Glomerular visceral epithelial cell (primary cell): ENCODE measurements at regions not wholly inside any gene's neighbourhood (a gene's known extent, or its start where the extent isn't known, plus 50 kb on each side); places are given as distances from the start of the nearest gene placed in this dataset.
A peak's percentile ranks its signal among the peaks of the same experiment; 100 is the strongest.

Experiments used
- DNase-seq: peaks from one replicate; pipeline ENCODE4 v3.0.0-alpha.2; 2016; ENCODE audit errors: extremely low spot score

DNA sequence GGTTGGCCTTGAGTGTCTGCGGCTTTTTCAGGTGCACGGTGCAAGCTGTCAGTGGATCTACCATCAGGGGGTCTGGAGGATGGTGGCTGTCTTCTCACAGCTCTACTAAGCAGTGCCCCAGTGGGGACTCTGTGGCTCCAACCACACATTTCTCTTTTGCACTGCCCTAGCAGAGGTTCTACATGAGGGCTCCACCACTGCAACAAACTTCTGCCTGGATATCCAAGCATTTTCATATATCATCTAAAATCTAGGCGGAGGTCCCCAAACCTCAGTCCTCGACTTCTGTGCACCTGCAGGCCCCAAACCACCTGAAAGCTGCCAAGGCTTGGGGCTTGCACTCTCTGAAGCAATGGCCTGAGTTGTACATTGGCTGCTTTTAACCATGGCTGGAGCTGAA, 601.5 kb downstream of the MTRR start:
- no peak for DNase-seq

DNA sequence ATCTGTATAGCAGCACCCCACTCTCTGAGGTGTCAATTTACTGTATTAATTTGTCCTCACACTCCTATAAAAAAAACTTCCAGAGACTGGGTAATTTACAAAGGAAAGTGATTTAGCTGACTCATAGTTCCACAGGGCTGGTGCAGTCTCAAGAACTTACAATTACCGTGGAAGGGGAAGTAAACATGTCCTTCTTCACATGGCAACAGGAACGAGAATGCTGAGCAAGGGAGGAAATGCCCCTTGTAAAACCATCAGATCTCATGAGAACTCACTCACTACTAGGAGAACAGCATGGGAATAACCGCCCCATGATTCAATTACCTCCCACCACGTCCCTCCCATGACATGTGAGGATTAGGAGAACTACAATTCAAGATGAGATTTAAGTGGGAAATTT, 602.6 kb downstream of the MTRR start:
- DNase-seq = no peak

DNA sequence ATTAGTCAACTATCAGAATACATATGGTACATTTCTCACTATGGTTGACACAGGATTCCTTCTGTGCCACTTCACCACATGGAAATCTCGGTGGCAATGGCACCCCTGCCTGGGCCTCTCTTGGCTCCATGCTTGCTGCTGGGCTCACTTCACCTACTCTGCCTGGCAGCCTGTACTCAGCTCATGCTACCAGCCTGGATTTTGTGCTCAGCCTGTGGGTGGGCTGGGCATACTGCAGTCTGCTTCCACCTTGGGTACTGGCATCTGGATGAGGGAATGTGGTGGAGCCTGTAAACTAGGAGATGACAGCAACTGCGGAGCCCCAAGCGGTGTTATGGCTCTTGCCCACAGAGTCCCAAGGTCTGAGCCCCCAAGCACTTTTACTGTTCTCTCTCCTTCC, 604.1 kb downstream of the MTRR start:
- no peak for DNase-seq

DNA sequence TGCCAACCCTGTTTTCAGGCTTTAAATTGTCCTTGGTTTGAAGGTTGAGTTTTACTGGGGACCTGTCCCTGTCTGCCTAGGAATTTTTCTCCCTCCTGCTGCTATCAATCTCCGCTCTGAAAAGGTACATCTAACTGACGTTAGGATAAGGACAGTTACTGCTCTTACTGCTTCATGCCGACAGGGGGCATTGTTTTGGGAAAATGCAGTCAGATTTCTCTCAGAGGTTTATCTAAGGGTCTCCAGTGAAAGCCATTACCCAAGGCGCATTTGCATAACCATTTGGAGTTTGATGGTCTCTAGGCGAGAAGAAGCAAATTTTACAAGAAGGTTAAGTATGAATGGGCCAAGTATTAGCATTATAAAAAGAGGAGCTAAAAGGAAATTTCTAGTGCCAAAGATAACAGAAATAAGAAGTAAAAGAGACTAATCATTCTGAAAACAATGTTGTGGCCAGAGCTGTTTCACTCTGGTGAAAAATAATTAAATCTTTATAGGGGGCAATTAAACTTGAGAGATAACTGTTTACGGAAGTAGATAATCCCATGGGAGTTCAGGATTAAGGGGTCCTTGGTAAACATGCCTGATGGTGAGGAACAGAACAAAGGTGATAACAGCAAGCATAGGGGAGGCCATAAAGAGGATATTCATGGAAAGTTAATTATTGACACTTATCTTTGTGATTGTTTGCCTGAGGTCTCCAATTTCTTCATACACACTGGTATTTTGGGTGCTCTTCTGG, 605.0 kb downstream of the MTRR start:
- DNase-seq = no peak

DNA sequence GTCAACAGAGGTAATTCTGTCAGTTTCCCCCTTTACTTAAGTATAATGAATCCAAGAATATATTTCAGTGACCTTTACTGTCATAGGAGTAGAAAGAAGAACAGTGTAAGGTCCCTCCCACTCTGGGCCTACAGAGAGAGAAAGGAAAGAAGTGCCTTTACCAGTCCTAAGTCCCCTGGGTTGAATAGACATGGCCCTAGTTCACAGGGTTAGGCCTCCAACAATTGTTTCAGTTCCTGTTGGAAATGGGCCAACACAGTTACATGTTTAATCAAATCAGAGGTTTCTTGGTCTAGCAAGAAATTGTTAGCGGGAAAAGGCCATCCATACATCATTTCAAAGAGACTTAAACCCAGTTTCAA, 605.6 kb downstream of the MTRR start:
- DNase-seq = no peak

DNA sequence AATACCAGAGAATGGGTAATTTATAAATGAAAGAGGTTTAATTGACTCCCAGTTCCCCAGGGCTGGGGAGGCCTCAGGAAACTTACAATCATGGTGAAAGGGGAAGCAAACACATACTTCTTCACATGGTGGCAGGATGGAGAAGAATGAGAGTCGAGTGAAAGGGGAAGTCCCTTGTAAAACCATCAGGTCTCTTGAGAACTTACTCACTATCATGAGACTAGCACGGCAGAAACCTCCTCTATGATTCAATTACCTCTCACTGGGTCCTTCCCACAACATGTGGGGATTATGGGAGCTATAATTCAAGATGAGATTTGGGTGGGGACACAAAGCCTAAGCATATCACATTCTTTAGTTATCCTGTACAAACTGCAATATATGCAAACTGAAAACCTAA, 609.4 kb downstream of the MTRR start:
- DNase-seq = no peak

DNA sequence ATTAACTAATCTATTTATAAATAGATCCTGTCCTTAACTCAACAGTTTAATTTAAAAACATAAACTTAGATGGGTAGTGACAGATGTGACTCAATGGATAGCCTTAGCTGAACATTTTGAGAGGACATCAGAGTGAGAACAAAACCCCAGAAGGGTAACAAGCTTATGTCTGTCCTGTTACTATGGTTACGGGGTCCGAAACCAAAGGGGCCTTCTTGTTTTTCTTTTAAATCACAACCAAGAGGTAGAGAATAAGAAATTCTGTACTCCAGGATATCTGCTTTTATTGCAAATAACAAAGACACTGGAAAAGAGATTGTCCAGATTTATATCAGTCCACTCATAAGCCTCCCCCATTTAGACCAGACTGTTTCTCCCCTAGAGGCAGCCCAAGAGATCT, 612.1 kb downstream of the MTRR start:
- no peak for DNase-seq

DNA sequence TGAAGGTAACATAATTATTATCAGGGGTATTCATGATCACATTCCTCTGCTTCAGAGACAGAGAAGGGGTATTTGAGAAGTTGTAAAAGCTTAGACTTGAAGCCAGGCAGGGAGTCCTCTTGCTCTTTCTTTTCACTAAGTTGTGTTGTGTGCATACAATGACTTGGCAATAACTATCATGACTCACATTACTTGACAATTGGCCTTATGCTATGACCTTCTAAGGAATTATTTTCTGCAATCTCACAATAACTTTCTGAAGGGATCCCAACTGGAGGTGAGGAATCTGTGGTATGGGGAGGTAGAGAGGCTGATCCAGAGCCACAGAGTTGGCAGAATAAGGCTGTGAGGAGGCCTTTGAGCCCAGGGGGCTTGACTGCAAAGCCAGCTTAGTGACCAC, 622.3 kb downstream of the MTRR start:
- no peak for DNase-seq

DNA sequence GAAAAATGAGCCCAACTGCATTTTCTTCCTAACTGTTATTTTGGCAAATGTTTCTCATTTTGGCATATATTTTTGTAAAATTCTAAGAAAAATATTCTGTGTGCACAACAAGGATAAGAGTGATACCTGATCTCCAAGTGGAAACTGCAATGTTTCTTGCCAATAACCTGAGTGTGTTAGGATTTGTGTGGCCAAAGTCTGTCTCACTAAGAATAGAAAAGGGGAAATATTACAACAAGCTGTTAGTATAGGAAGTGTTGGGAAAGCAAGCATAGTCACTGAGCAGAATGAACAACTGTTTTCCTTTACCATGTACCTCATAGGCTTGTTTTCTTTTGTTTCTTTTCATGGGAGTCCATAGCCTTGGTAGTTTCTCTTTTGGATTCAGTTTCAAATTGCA, 624.2 kb downstream of the MTRR start:
- DNase-seq = no peak

DNA sequence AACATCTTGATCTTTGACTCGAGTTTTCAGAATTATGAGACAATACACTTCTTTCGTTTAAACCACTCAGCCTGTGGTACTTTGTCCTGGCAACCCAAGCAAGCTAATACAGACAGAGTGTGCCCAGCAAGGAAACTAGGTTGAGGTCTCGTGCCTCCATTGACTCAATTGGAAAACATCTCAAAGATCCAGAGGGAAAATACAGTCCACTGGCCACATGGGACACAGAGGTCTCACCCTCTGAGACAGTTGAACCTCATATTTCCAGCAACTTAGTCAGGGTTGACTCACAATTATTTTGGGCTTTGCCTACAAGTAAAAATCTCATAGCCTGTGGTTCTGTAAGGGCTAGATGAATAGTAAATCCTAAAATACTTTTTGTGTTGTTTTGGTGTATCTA, 631.5 kb downstream of the MTRR start:
- DNase-seq = no peak

DNA sequence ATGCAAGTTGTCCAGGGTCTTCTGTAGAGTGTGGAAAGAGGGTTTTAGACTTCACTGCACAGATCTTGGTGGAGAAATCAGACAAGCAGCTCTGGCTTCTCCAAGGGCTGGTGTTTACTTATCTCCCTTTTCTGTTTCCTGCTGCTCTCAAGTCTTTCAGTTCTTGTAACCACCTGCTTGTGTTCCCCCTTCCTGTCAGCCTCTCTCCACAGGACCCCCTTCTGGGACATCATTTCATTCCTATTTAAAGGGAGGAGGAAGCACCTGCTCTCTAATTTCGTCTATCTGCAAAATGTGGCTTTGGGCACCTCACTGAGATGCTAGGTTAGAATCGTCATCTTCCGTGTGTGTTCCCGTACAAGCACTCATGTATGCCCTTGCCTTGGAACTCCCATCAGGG, 636.2 kb downstream of the MTRR start:
- DNase-seq = no peak

DNA sequence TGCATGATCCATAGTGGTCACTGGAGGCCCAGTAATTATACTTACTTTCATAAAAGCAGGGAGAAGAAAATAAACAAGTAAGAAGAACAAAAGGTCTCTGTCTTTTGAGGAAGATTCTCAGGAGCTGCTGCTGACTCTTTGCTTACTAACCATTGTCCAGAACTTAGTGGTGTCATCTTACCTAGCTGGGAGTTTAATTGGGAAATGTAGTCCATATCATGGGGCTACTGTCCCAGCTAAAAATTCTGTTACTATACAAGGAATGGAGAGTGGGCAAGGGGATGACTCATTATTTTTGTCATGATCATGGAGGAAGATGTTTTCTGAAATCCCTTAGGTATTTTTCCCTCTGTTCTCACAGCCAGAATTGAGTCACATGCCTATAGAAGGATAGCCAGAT, 639.3 kb downstream of the MTRR start:
- no peak for DNase-seq

DNA sequence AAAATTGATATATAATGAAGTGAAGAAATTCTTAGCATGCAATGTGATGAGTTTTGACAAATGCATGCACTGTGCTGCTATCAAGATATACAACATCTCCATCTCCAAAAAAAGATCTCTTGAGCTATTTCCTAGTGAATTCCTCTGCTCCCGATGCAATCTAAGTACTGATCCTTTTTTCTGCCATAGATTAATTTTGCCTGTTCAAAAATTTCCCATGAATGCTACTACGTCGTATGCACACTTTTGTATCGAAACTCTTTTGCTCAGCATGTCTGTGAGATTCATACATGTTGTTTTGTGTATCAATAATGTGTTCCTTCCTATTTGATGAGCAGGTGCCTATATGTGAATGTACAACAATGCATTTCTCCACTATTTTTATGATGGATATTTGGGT, 647.4 kb downstream of the MTRR start:
- no peak for DNase-seq

DNA sequence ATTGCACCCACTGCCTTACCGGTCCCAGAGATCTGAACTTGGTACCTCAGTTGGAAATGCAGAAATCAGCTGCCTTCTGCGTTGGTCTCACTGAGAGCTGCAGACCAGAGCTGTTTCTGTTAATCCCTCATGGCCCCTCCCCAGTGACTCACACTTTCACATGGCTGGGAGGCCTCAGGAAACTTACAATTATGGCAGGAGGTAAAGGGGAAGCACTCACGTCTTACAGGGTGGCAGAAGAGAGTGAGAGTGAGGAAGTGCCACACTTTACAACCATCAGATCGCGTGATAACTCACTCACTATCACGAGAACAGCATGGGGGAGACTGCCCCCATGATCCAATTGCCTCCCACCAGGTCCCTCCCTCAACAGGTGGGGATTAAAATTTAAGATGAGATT, 648.5 kb downstream of the MTRR start:
- peak; percentile 9 for DNase-seq

DNA sequence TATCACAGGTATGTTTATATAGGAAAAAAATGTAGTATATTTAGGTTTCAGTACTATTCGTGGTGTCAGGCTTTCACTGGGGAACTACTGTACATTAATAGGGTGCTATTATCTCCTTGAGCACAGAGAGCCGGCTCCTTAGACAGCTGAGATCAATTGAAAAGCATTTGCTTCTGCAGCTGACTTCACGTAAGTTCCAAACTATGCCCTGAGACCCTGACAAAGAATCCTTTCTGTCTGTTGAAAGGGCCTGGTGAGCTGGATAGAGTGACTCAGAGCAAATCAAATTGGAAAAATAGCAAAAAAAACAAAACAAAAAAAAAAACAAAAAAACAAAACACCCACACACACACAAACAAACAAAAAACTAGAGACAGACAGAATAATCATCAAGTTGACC, 652.0 kb downstream of the MTRR start:
- DNase-seq = no peak

DNA sequence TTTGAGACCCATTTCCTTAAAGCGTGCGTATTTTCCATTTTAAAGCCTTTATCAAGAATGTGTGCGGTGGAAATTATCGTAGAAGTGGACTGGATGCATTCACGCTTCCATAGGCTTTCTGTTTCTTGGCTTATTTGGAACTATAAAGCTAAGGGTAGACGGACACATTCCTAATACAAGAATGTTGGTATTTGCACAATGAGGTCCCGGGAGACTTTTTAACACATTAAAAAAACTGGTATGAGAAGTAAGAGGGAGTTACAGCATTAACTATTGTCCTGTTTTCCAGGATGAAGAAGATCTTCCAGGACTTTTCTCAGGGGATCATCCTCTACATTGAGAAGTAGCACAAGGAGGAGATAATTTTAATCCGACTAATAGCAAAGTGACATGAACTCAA, 653.0 kb downstream of the MTRR start:
- no peak for DNase-seq

DNA sequence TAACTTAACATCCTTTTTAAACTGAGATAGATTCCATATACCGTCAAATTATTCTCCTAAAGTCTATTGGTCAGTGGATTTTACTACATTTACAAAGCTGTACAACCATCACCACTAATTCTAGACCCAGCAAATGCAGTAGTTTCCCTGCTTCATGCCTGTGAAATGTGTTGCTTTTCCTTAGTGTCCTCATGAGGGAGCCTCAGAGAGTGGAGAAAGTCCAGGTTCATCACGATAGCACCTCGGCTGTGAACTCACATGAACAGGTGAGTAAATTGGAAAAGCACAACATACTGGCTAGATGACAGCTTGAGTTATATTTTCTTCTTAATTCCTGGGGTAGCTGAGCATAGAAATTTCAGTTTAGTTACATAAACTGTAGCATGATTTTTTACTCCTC, 653.7 kb downstream of the MTRR start:
- no peak for DNase-seq

DNA sequence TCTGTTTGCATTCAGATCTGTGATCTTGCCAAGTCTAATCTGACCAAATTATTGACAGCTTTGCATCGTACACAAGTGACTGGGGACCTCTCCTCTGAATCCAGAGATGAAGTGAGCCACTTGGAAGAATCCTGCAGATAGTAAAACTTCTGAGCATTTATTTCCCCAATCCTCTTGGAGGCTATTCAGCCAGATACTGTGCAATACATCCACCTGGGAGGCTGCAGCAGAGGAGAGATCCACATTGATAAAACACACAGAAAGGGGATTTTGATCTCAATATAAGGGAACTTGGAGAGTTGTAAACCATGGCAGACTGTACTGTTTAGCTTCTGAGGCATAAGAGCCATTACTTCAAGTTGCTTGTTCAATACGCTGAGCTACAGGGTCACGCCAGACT, 654.6 kb downstream of the MTRR start:
- no peak for DNase-seq

DNA sequence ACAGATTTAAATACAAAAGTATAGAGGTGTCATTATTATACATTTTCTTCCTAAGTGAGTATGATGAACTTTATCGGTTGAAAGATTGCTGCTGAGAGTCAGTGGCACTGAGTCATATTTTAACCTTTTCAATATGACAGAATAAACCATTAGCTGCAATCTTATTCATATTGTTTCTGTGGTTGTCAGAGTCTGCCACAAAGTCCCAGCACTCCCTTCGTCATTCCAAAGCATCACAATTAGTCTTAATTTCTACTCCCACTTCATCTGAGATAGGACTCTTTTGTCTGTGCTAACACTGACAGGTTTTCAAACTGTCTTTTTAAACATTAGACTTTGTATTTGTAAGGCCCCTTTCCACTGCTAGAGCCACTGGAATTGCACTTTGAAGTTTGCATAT, 656.9 kb downstream of the MTRR start:
- DNase-seq = no peak

DNA sequence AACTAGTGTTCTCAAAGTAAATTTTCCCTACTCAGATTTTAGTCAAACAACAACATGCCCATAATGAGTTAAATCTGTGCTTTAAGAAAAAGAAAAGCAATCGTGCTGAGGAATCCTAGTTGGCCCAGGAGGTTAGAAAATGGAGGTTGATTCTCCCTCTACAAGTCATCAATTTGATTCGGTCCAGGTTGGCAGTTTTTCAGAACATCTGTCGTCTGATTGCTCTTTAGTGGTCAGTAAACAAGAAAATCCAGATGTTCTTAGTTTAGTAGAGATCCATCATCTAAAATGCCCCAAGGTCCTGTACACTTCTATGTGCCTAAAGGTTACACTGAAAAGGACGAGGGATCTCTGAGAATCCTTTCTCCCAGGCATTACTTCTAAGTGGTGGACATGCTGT, 659.2 kb downstream of the MTRR start:
- no peak for DNase-seq

DNA sequence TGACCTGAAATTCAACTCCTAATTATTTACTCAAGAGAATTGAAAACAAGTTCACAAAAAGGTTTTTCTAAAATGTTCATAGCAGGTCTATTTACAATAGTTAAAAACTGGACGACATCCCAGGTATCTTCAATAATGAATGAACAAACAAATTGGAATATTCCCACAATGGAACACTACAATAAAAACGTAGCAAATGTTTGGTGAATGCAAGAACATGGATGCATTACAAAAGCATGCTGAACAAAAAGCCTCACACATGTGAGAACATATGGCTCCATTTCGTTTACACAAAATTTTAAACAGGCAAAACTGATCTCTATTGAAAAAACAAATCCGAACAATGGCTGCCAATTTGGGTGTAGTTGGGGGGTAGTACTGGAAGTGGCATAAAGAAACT, 669.9 kb downstream of the MTRR start:
- DNase-seq = no peak

DNA sequence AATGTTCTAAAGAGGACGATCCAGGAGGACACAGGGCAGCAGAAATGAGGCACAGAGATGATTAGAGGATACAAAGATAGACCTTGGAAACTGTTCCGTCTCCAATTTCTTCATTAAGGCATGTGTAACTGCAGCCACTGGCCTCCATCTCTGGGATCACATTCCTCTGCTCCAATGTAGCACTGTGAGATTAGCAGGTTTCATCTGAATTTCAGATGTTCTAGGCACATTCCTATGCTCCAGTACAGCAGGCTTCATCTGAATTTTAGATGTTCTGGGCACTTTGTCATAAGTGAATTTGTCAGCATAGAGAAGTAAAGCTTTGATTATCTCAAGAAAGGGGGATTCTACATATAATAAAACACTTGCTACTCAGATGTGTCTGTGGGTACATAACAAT, 671.4 kb downstream of the MTRR start:
- no peak for DNase-seq

DNA sequence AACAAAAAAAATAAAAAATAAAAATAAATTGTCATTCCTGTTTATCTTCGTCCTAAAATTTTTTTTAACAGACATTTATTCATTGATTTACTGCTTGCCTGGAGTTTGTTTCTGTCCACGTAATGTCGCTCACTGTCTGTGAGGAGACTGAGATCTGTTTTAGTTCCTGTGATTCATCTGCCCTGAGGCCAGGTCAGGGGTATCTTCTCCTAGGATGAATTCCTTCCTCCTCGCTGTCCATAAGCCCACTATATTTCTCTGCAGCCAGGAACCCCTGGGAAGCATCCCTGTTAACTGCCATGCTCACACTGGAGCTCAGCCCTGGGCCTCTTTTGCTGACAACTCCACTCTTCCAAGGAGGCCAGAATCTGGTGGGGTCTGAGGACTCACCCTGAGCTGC, 682.0 kb downstream of the MTRR start:
- no peak for DNase-seq

DNA sequence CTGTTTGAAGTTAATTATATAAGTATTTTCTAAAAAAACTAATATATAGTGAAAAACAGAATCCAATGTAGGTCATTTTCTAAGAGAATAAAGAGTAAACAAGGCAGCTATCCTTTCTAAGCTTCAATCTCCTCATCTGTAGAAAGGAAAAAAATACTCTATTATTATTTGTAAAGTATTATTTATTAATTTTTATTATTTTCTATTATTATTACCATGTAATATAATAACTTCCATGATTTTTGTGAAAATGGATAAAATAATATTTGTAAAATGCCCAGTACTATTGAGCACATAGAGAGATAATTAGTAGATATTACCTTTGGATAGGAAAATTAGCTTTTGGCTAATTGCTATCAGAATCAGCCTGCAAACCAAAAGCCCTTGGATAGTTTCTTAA, 684.4 kb downstream of the MTRR start:
- no peak for DNase-seq

DNA sequence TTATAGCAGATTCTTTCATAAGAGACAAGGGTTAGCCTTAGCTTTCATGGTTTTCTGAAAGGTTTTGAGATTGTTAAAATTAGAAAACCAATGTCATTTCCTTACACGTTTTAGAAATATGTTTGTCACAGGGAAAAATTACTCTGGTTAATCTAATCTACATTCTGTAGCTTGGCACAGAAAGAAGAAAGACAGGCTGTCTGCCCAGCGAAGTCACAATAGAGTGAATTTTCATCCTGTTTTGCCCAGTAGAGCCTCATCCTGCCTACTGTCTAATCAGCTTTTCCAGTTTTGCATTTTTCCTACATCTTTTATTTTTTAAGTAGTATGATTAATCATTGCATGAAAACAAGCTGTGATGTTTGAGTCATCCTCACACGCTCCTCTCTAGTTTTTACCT, 688.8 kb downstream of the MTRR start:
- DNase-seq = no peak
